ENCODE measurements at regions not wholly inside any gene's neighbourhood (a gene's known extent, or its start where the extent isn't known, plus 50 kb on each side); places are given as distances from the start of the nearest gene placed in this dataset.

- WGBS (ENCODE audit: insufficient coverage, low coverage, missing lambda C conversion rate), result 8% methylated on average over 1 of the region's 1 CpG
- Histone ChIP-seq H3K27me3 (ENCODE audit: control insufficient read depth in 2 of 2, insufficient read depth in 2 of 2, low read length in 2 of 2) (no peaks in the 10 kb centered on the region), H3K9me3 (replicated peaks; ENCODE audit: control insufficient read depth, insufficient read depth, low read depth, low read length) (no peaks in the 10 kb centered on the region; the same call in 1 of the 2 replicates), H4K20me1 (replicated peaks; ENCODE audit: control insufficient read depth, insufficient read depth, low read length) (no peaks in the 10 kb centered on the region), H3K4me3 (no peak overlapping the region), H3K36me3 (ENCODE audit: control insufficient read depth, insufficient read depth, low read length) (no peaks in the 10 kb centered on the region), H3K9ac (ENCODE audit: insufficient read depth in 1 of 2, low read depth in 2 of 2, low read length in 2 of 2) (no peak overlapping the region), H3K9me1 (ENCODE audit: control insufficient read depth, insufficient read depth, low read length) (no peaks in the 10 kb centered on the region), H3K79me2 (ENCODE audit: control insufficient read depth, insufficient read depth, low read length) (no peaks in the 10 kb centered on the region), H3K4me1 (replicated peaks in 1 of 2; ENCODE audit: control insufficient read depth in 2 of 2, insufficient read depth in 2 of 2, low read length in 2 of 2) (no peaks in the 10 kb centered on the region), H3K4me2 (ENCODE audit: insufficient read depth, low read length) (no peak overlapping the region), H2AFZ (ENCODE audit: low read depth, low read length) (no peak overlapping the region), H3K27ac (ENCODE audit: extremely low read depth, low read depth, low read length) (no peak overlapping the region)
- BruUV-seq (replicated peaks), result no TSS peak
- CTCF ChIA-PET (ENCODE audit: low intra/inter-chr PET ratio), result no interaction called here
- DNase-seq (ENCODE audit: extremely low read depth in 1 of 4, low spot score in 3 of 4) (no peak), ATAC-seq (no peak), FAIRE-seq (no peak)
- in situ Hi-C loops (cut with MboI), result no loop called here
- intact Hi-C loops (cut with micrococcal nuclease), result no loop called here
- TF ChIP-seq E2F3 (CRISPR knock-in tag; IDR thresholded peaks at IDR 0.05) (no peak), HES1 (IDR thresholded peaks at IDR 0.05; ENCODE audit: low read depth) (no peak), SNIP1 (IDR thresholded peaks at IDR 0.05; ENCODE audit: low read depth) (no peak), HNRNPLL (IDR thresholded peaks at IDR 0.05; ENCODE audit: low read depth, low read length, poor library complexity, severe bottlenecking) (no peak), FOS (IDR thresholded peaks at IDR 0.05; ENCODE audit: extremely low read depth, insufficient read length) (no peak), ETS1 (conservative IDR thresholded peaks at IDR 0.05; ENCODE audit: control insufficient read depth, low read depth, low read length) (no peak), ZNF561 (CRISPR knock-in tag; conservative IDR thresholded peaks at IDR 0.05) (no peak), ZNF609 (CRISPR knock-in tag; IDR thresholded peaks at IDR 0.05; ENCODE audit: borderline replicate concordance) (no peak), TRIM24 (IDR thresholded peaks at IDR 0.05) (no peak), CBX8 (IDR thresholded peaks at IDR 0.05; ENCODE audit: borderline replicate concordance, extremely low read depth, low read depth, low read length, poor library complexity, severe bottlenecking) (no peak), TAL1 (IDR thresholded peaks at IDR 0.05) (no peak), PURB (CRISPR knock-in tag; IDR thresholded peaks at IDR 0.05; ENCODE audit: low read depth) (no peak), ZNF140 (CRISPR knock-in tag; IDR thresholded peaks at IDR 0.05) (no peak), ZBTB43 (CRISPR knock-in tag; IDR thresholded peaks at IDR 0.05) (no peak), MTA2 (IDR thresholded peaks at IDR 0.05; ENCODE audit: low read depth) (no peak), ETS2 (tag; IDR thresholded peaks at IDR 0.05; ENCODE audit: borderline replicate concordance, poor library complexity, severe bottlenecking) (no peak)
- POLR2A ChIA-PET, result no interaction called here
Observed at GRCh38 chr21:27026501-27026900, 59.6 kb upstream of the ADAMTS5 start.
